GM13977 (cell line): ENCODE measurements at regions not wholly inside any gene's neighbourhood (a gene's known extent, or its start where the extent isn't known, plus 50 kb on each side); places are given as distances from the start of the nearest gene placed in this dataset.

Experiments
- DNase-seq: peaks from one replicate; pipeline ENCODE4 v3.0.0; 2012; ENCODE audit warnings: low spot score
- CTCF ChIP-seq: IDR thresholded peaks from 2 replicates; pipeline ENCODE4 v1.5.1; 2012; ENCODE audit warnings: mild to moderate bottlenecking, control low read depth; ENCODE audit not compliant: insufficient read depth; ENCODE audit errors: extremely low read depth, missing control alignments
- in situ Hi-C: fragments of 300-500 bp; cut with MboI; formaldehyde crosslinking; loops from one replicate; pipeline ENCODE4 v1.12.0; 2022; ENCODE audit warnings: low sequenced_read_pairs, low pct_unique_long_range_greater_than_20kb, mixed read lengths, inconsistent platforms; ENCODE audit not compliant: unreplicated experiment

DNA sequence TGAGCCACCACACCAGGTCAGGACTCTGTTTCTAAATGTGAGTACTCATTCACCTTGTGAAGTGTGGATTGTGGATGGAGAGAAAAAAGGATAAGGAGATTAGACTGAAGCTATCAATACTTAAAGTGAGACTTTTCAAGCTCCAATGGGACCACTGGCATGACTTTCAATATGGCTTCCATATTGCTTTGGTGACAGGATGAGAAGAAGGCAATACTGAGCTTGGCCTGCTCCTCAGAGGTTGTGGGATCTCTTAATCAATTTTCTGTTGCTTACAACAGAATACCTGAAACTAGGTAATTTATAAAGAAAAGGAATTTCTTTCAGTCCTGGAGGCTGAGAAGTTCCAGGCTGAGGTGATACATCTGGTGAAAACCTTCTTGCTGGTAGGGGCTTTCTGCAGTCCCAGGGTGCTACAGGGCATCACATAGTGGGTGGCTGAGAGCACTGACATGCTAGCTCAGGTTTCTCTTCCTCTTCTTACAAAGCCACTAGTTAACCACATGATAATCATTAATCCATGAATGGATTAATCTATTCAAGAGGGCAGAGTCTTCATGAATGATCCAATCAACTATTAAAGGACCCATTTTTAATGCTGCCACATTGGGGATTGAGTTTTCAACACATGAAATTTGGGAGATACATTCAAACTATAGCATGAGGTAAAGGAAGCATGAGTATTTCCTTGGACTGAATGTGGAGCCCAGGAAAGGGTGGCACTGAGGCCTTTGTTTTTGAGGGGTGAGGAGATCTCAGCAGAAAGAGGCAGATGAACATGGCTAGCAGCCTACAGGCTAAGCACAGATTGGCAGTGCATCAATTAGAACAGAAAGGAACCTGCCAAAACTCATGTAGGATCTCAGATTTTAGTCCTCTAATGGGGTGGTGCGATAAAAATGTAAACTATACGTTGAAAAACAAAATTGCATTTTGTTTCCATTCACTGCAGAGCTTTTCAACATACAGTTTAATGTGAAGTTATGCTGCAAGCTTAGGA lies 274.5 kb downstream of the PIK3C3 start:
- TF ChIP-seq CTCF, result no peak
- DNase-seq, result no peak
- in situ Hi-C loops, result no loop called here

DNA sequence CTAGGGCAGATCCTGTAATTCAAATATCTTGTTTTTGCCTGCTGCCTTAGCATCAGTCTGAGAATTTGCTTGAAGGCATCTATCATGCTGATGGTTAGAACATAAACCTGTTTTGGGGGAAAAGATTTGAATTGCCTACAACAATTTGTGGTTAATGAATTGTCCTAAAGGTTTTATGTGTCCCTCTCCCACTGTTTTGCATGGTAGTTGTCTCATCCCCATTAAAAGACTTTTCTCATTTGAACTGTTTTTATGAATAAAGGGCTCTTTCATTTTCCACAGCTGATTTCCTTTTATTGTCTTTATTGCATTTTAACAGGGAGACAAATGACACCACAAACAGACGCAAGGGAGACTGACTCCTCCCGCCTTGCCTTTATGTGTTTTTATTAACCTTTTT lies 275.6 kb downstream of the PIK3C3 start:
- no peak for TF ChIP-seq CTCF
- DNase-seq, result no peak
- in situ Hi-C loops, result no loop called here

GRCh38 chr18:42231284-42231683 lies 276.2 kb downstream of the PIK3C3 start:
- in situ Hi-C loops, result no loop called here
- no peak for TF ChIP-seq CTCF

GRCh38 chr18:42231796-42232195 lies 276.8 kb downstream of the PIK3C3 start:
- no peak for DNase-seq
- in situ Hi-C loops, result no loop called here
- no peak for TF ChIP-seq CTCF

More at GRCh38 chr18:42231284-42231683, 276.2 kb downstream of the PIK3C3 start:
- DNase-seq, result no peak

GRCh38 chr18:42233908-42234307 lies 278.9 kb downstream of the PIK3C3 start:
- in situ Hi-C loops, result no loop called here
- no peak for TF ChIP-seq CTCF
- no peak for DNase-seq

DNA sequence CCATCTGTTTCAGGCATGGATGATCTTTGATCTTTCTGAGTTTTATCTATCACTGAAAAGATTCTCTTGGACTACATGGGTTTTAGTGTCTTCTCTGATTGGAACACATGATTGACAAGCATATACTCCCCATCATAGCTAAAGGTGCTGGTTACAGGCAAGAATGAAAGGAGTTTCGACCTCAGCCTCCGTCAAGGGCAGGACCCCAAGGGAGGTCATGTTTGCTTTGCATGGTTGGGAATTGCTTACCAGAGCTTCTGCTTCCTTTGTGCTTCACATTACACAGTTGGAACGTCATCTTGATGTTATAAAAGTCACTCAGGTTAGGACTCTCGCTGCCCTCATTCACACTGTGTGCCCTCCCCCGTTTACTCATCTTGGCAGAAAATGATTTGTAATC lies 287.7 kb downstream of the PIK3C3 start:
- no peak for TF ChIP-seq CTCF
- in situ Hi-C loops, result no loop called here
- no peak for DNase-seq
